NCI-H82 treated with DMSO at 0.1 percent for 48 hours (cell line): ENCODE measurements at regions not wholly inside any gene's neighbourhood (a gene's known extent, or its start where the extent isn't known, plus 50 kb on each side); places are given as distances from the start of the nearest gene placed in this dataset.

Source experiments
- DNase-seq: peaks from one replicate; lab custom pipeline; 2025; ENCODE audit not compliant: unreplicated experiment; lab: John Stamatoyannopoulos, UW

- DNase-seq: no peak
Measured at GRCh38 chr20:7608250-7608649, 332.0 kb downstream of the HAO1 start.

- no peak for DNase-seq
Measured at GRCh38 chr20:7609251-7609650, 331.0 kb downstream of the HAO1 start.

DNA sequence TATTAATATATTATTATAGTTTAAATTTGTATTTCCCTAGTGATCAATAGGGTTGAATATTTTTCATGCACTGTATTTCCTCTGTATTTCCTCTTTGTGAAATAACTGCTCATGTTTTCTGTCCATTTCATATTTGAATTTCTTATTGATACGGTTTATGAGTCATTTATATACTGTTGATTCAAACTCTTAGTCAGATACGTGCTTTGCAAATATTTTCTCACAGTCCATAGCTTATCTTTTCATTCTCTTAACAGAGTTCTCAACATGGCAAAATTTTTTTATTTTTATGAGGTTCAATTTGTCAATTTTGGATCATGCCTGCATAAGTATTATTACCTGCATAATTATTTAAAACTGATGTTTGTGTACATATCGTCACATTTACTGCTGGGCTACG is 329.6 kb downstream of the HAO1 start:
- no peak for DNase-seq

DNA sequence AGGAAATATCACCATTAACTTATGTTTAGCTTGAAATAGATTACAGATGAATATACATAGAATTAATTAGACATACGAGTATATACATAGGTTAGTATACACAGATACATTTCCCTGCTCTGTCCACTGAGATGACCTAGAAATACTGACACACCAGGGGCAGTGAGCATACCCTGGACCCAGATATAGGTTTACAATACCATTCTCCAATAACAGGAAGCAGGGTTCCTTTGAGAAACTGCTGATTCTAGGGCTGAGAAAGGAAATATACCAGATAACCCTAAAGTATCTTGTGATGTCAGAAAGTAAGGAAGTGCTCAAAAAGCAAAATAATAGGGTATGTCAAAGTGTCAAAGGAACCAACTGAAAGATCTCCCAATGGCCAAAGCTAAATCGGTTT is 322.5 kb downstream of the HAO1 start:
- DNase-seq: no peak

DNA sequence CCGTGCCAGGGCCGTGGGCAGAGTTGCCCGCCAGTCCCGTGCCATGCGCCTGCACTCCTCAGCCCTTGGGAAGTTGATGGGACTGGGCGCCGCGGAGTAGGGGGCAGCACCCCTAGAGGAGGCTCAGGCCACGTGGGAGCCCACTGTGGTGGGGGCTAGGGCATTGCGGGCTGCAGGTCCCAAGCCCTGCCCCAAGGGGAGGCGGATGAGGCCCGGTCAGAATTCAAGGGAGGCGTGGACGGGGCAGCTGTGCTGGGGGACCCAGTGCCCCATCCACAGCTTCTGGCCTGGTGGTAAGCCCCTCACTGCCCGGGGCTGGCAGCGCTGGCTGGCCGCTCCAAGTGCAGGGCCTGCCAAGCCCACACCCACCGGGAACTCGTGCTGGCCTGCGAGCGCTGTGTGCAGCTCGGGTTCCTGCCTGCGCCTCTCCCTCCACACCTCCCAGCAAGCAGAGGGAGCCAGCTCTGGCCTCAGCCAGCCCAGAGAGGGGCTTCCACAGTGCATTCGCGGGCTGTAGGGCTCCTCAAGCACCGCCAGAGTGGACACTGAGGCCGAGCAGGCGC is 317.8 kb downstream of the HAO1 start:
- no peak for DNase-seq

DNA sequence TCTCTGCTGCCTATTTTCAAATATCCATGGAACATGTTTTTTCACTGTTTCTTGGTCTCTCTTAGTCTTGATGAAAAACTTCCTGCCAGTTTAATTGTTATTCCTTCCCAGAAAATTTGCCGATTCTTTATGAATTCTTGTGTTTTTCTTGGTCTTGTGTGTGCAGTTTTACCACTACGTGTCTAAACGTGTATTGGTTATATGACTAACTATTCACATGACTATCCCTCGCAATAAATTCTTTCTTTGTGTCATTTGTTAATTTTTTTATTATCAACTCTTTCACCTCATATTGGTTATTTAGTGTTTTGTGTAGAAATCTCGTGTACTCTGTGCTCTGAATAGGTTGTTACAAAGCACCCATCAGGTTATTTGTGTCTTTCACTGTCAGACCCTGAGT is 315.4 kb downstream of the HAO1 start:
- no peak for DNase-seq

DNA sequence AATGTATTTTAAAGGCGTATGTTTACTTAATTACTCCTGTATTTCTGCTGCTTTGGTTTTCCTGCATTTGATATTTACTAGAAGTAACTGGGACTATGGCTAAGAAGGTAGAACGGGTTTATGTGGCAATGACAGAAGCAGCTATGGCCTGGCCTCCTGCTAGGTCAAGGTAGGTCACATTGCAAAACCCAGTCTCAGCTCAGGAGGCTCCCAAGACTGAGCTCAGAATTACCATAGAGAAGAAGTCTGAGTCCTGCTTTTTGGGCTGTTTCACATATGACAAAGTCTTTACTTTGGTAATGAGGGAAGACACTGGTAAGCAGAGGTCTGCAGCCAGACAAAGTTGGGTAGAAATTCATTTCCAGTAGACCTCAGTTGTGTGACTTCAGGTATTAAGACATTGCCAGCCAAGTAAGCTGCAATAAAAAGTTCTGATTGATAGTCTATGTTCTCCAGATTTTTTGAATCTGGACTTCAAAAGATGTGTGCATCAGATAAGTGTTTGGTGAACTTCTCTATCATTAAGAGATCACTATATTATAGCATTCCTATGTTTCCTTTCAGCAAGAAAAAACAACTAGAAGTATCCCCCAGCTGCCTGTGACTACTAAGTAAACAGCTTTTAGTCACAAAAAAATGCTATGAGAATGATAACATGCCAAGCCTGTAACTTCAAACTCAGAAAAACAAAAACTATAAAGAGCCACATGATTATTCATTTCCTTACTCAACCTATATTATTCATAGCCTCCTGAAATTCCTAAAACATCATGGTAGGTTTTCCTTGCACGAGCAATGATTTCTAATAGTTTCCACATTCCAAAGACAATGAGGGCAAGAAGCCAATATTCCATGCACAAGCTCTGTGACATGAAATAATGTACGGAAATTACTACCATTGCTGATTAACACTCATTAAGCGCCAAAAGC is 312.3 kb downstream of the HAO1 start:
- no peak for DNase-seq

- DNase-seq: no peak
Measured at GRCh38 chr20:7629880-7630279, 310.4 kb downstream of the HAO1 start.

- DNase-seq: no peak
Measured at GRCh38 chr20:7637184-7637583, 303.1 kb downstream of the HAO1 start.

- no peak for DNase-seq
Measured at GRCh38 chr20:7650086-7650879, 290.0 kb downstream of the HAO1 start.

DNA sequence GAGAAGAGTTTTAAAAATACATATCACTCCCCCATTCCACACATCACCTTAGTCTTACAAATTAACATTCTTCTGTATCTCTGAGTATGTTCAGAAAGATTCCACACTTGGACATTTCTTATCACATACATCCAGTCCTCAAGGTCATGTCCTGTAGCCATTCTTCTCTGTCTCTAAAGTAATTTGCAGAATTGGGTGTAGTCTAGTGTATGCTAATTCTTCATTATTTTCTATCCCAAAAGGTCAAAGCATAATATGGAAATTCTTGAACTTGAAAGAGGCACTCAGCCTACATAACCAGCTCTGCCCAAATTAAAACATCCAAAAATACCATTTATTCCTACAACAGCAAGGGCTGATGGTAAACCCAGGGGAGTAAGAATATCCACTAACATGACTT is 286.0 kb downstream of the HAO1 start:
- no peak for DNase-seq

- no peak for DNase-seq
Measured at GRCh38 chr20:7656687-7657467, 283.4 kb downstream of the HAO1 start.

DNA sequence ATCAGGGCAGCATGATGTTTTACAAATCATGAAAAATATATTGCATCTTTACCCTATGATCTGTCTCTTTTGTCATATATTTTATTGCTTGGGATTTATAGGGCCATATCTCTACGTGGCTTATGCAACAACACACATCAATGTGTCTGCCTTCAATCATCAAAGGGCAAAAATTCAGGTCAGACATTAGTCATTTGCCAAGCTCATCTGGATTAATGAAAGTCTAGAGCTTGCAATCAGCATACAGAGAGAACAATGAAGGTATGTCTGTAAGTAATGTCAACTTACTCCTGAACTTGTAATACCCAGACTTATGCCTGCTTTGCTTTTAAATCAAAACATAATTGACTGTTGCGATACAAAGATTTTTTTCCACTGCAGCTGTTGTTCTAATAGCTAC is 282.7 kb downstream of the HAO1 start:
- DNase-seq: no peak

DNA sequence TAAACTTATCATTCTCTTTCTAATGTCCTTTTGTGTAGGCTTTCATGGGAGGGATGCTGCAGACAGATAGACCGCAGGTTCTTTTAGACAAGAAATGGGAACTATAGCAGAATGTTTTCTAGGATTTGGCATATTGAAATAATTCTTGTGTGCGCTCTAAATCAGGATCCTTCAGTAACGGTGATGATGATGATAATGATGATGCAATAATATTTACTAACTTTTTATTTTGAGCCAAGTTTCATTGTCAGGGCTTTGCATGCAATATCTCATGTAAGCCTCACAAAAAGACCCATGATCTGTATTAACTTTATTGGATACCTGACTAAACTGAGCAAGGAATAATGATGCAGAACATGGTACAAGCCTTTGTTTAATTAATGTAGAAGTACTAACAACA is 280.1 kb downstream of the HAO1 start:
- DNase-seq: no peak

DNA sequence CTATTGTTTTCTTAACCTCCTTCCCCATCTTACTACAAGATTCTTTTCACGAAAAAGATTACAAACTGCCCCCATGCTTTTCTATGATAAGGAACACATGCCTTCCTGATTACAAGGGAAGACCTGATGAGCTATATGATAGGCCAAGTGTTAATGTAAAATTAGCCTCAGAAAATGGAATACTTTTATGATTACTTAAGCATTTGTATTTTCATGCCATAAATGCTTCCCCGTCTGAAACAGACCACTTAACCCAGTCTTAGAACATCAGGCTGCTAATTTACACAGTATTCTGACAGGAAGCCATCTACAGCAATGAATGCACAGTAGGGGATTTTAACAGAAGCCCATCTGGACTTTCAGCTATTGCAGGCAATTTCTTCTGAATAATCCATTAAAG is 274.9 kb downstream of the HAO1 start:
- no peak for DNase-seq

- no peak for DNase-seq
Measured at GRCh38 chr20:7667194-7667593, 273.1 kb downstream of the HAO1 start.

DNA sequence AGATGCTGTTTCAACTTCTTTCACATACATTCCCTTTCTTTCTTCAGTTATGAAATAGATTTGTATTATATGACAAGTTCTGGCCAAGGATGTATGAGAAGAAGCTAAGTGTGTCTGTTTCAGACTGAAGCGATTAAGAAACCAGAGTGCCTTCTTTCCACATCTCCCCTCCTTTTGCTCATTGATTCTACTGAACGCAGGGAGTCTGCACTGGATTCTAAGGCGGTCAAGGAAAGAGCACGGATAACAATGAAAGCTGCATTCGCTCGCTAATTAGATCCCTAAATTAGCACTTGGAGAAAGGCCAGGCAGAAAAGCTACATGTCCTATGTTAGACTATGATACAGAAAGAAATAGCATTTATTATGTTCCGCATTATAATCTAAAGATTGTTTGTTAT is 267.7 kb downstream of the HAO1 start:
- no peak for DNase-seq

- DNase-seq: no peak
Measured at GRCh38 chr20:7673841-7674240, 266.4 kb downstream of the HAO1 start.

GRCh38 chr20:7682916-7683315 is 257.3 kb downstream of the HAO1 start:
- no peak for DNase-seq

DNA sequence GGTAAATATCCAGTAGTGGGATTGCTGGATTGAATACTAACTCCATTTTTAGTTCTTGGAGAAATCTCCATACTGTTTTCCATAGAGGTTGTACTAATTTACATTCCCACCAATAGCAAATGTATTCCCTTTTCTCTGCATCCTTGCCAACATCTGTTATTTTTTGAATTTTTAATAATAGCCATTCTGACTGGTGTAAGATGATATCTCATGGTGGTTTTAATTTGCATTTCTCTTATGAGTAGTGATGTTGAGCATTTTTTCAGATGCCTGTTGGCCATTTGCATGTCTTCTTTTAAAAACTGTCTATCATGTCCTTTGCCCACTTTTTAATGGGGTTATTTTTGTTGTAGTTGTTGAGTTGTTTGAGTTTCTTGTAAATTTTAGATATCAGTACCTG is 253.2 kb downstream of the HAO1 start:
- no peak for DNase-seq

- DNase-seq: no peak
Measured at GRCh38 chr20:7689151-7689550, 251.1 kb downstream of the HAO1 start.
